ENCODE measurements at regions not wholly inside any gene's neighbourhood (a gene's known extent, or its start where the extent isn't known, plus 50 kb on each side); places are given as distances from the start of the nearest gene placed in this dataset.
"Not testable (repeated sequence)": the region's sequence is repeated elsewhere in the genome, so short reads cannot be mapped to it uniquely, and the experiment has no call there.

GRCh38 chr3:177889161-177889560 lies 647.1 kb upstream of the KCNMB2 start:
- H3K27me3 ChIP-seq (ENCODE audit: control insufficient read depth in 1 of 2, insufficient read depth in 2 of 2, low read length in 2 of 2) = no peaks in the 10 kb centered on the region
- DNase-seq (no peak), ATAC-seq (ENCODE audit: poor library complexity) (no peak)
- TF ChIP-seq CTCF (IDR thresholded peaks at IDR 0.05) = no peak
- POLR2A ChIA-PET = no interaction called here
- H3K36me3 Mint-ChIP-seq (ENCODE audit: low read depth) = no peaks in the 10 kb centered on the region
- no peak overlapping the region for H3K4me3 ChIP-seq (ENCODE audit: low read length)
- no peak overlapping the region for H3K27ac ChIP-seq (ENCODE audit: low read depth in 1 of 2, low read length in 2 of 2)
- no peaks in the 10 kb centered on the region for H3K27me3 Mint-ChIP-seq
- no peak overlapping the region for H3K27ac Mint-ChIP-seq
- H3K4me3 Mint-ChIP-seq = no peak overlapping the region
- CTCF ChIA-PET = interaction anchor here (1.2 kb wide), 1 partner anchor 29 kb away, joined by 3 read pairs; no protein-coding TSS in a partner anchor
- no peaks in the 10 kb centered on the region for H3K36me3 ChIP-seq (ENCODE audit: insufficient read depth, low read length)
- peaks cover 1% of the 10 kb centered on the region for H3K4me1 Mint-ChIP-seq (ENCODE audit: low read depth)
- no peaks in the 10 kb centered on the region for H3K9me3 Mint-ChIP-seq
- H3K9me3 ChIP-seq (ENCODE audit: control insufficient read depth in 1 of 2, insufficient read depth in 1 of 2, low read length in 2 of 2) = no peaks in the 10 kb centered on the region
- intact Hi-C loops (cut with DNase I, micrococcal nuclease) = loop anchor here in 1 of 2 experiments (5.0 kb wide), 1 partner anchor 1038 kb away; no protein-coding TSS in a partner anchor
- H3K4me1 ChIP-seq (ENCODE audit: insufficient read depth, low read length) = no peaks in the 10 kb centered on the region

GRCh38 chr3:177889652-177890358 lies 646.4 kb upstream of the KCNMB2 start:
- Mint-ChIP-seq H3K4me3 (no peak overlapping the region), H3K36me3 (ENCODE audit: low read depth) (no peaks in the 10 kb centered on the region), H3K9me3 (no peaks in the 10 kb centered on the region), H3K4me1 (ENCODE audit: low read depth) (no peaks in the 10 kb centered on the region), H3K27me3 (no peaks in the 10 kb centered on the region), H3K27ac (no peak overlapping the region)
- ATAC-seq (ENCODE audit: poor library complexity) = no peak
- no peak for DNase-seq
- intact Hi-C loops (cut with DNase I, micrococcal nuclease) = loop anchor here in 1 of 2 experiments (5.0 kb wide), 1 partner anchor 1037 kb away; no protein-coding TSS in a partner anchor
- POLR2A ChIA-PET = no interaction called here
- Histone ChIP-seq H3K4me1 (ENCODE audit: insufficient read depth, low read length) (no peaks in the 10 kb centered on the region), H3K4me3 (ENCODE audit: low read length) (no peak overlapping the region), H3K9me3 (ENCODE audit: control insufficient read depth in 1 of 2, insufficient read depth in 1 of 2, low read length in 2 of 2) (no peaks in the 10 kb centered on the region), H3K36me3 (ENCODE audit: insufficient read depth, low read length) (no peaks in the 10 kb centered on the region), H3K27ac (ENCODE audit: low read depth in 1 of 2, low read length in 2 of 2) (no peak overlapping the region), H3K27me3 (ENCODE audit: control insufficient read depth in 1 of 2, insufficient read depth in 2 of 2, low read length in 2 of 2) (no peaks in the 10 kb centered on the region)
- CTCF ChIA-PET = no interaction called here
- TF ChIP-seq CTCF (IDR thresholded peaks at IDR 0.05) = no peak

GRCh38 chr3:177890359-177890683 lies 645.9 kb upstream of the KCNMB2 start:
- intact Hi-C loops (cut with DNase I, micrococcal nuclease) = no loop called here
- Mint-ChIP-seq H3K9me3 (no peaks in the 10 kb centered on the region), H3K27ac (no peak overlapping the region), H3K4me1 (ENCODE audit: low read depth) (no peaks in the 10 kb centered on the region), H3K27me3 (no peaks in the 10 kb centered on the region), H3K4me3 (no peak overlapping the region), H3K36me3 (ENCODE audit: low read depth) (no peaks in the 10 kb centered on the region)
- no peaks in the 10 kb centered on the region for H3K9me3 ChIP-seq (ENCODE audit: control insufficient read depth in 1 of 2, insufficient read depth in 1 of 2, low read length in 2 of 2)
- no peak for TF ChIP-seq CTCF (IDR thresholded peaks at IDR 0.05)
- ATAC-seq (ENCODE audit: poor library complexity) (no peak), DNase-seq (no peak)
- CTCF ChIA-PET = no interaction called here
- H3K36me3 ChIP-seq (ENCODE audit: insufficient read depth, low read length) = no peaks in the 10 kb centered on the region
- POLR2A ChIA-PET = no interaction called here
- H3K27me3 ChIP-seq (ENCODE audit: control insufficient read depth in 1 of 2, insufficient read depth in 2 of 2, low read length in 2 of 2) = no peaks in the 10 kb centered on the region
- no peaks in the 10 kb centered on the region for H3K4me1 ChIP-seq (ENCODE audit: insufficient read depth, low read length)
- H3K4me3 ChIP-seq (ENCODE audit: low read length) = no peak overlapping the region
- no peak overlapping the region for H3K27ac ChIP-seq (ENCODE audit: low read depth in 1 of 2, low read length in 2 of 2)

GRCh38 chr3:177891569-177891968 lies 644.7 kb upstream of the KCNMB2 start:
- H3K27me3 Mint-ChIP-seq; H3K4me1 ChIP-seq (ENCODE audit: insufficient read depth, low read length); H3K4me3 Mint-ChIP-seq; H3K9me3 Mint-ChIP-seq; H3K9me3 ChIP-seq (ENCODE audit: control insufficient read depth in 1 of 2, insufficient read depth in 1 of 2, low read length in 2 of 2); H3K36me3 Mint-ChIP-seq (ENCODE audit: low read depth); intact Hi-C loops (cut with DNase I, micrococcal nuclease); DNase-seq; POLR2A ChIA-PET; ATAC-seq (ENCODE audit: poor library complexity); H3K4me1 Mint-ChIP-seq (ENCODE audit: low read depth); H3K36me3 ChIP-seq (ENCODE audit: insufficient read depth, low read length); H3K27me3 ChIP-seq (ENCODE audit: control insufficient read depth in 1 of 2, insufficient read depth in 2 of 2, low read length in 2 of 2); H3K27ac ChIP-seq (ENCODE audit: low read depth in 1 of 2, low read length in 2 of 2); H3K4me3 ChIP-seq (ENCODE audit: low read length); CTCF ChIA-PET; H3K27ac Mint-ChIP-seq: not testable (repeated sequence)
